ENCODE measurements at regions not wholly inside any gene's neighbourhood (a gene's known extent, or its start where the extent isn't known, plus 50 kb on each side); places are given as distances from the start of the nearest gene placed in this dataset.
"Not testable (repeated sequence)": the region's sequence is repeated elsewhere in the genome, so short reads cannot be mapped to it uniquely, and the experiment has no call there.

GRCh38 chr3:103787879-103788278, 1353.1 kb downstream of the ZPLD1 start:
- no peak for DNase-seq (ENCODE audit: low read depth)

DNA sequence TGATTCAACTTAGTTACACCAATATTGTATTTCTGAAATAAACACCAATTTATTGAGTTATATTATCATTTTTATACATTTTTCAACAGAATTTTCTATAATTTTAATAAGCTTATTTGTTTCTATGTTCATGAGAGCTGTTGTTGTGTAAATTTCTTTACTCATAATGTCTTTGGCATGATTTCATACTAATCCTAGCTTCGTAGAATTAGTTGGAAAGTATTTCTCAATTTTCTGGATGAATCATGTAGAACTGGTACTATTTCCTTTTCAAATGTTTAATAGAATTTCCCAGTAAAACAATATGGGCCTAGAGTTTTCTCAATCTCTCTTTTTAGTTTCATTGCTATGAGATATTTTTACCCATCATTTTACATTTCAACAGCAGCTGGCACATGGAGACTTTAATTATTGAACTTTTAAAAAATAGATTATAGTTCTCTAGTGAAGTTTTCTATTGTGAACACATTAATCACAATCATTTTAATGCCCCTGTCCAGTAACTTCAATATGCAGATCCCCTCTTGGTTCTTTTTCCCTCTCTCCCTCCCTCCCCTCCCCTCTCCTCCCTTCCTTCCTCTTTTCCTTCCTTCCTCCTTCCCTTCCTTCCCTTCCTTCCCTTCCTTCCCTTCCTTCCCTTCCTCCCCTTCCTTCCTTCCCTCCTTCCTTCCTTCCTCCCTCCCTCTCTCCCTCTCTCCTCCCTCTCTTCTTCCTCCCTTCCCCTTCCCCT, 1357.1 kb downstream of the ZPLD1 start:
- peak; percentile 19 for DNase-seq (ENCODE audit: low read depth)

DNA sequence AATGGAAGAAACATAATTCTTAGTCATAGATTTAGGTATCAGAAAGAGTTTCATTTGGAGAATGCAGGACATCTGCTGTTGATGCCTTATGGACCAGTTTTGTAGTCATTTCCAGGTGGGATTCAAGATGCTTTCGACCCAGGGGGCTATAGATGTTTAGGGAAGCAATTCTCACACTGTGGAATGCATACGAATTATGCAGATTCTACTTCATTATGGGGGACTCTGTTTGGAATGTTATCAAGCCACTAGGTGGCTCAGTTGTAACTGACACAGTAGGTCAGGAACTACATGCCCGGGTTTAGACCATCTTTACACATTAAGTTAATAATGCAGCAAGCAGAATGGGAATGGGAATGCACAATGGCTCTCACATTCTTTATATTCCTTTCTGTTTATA, 1359.8 kb downstream of the ZPLD1 start:
- peak; percentile 34 for DNase-seq (ENCODE audit: low read depth)

- no peak for DNase-seq (ENCODE audit: low read depth)
Measured at GRCh38 chr3:103796068-103796467, 1361.3 kb downstream of the ZPLD1 start.

- peak; percentile 6 for DNase-seq (ENCODE audit: low read depth)
Measured at GRCh38 chr3:103803787-103804186, 1369.0 kb downstream of the ZPLD1 start.

GRCh38 chr3:103810167-103810566, 1375.4 kb downstream of the ZPLD1 start:
- DNase-seq (ENCODE audit: low read depth): no peak

GRCh38 chr3:103813955-103814354, 1379.1 kb downstream of the ZPLD1 start:
- DNase-seq (ENCODE audit: low read depth): no peak

DNA sequence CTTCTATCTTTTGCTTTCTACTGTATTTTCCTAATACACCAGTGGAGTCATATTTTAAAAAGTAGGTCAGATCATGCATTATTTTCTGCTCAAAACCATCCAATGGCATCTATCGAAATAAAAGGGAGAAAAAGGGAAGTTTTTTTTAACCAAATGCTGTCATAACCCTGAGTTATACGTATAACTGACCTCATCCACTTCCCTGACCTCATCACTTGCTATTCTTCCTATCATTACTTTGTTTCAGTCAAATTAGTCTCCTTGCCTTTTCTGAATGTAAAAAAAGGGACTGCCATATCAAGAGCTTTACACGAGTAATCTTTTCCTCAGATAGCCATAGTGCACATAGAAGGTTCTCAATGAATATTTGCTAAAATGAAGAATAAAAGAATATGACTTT, 1383.6 kb downstream of the ZPLD1 start:
- no peak for DNase-seq (ENCODE audit: low read depth)

GRCh38 chr3:103818800-103819199, 1384.0 kb downstream of the ZPLD1 start:
- no peak for DNase-seq (ENCODE audit: low read depth)

GRCh38 chr3:103825586-103825985, 1390.8 kb downstream of the ZPLD1 start:
- no peak for DNase-seq (ENCODE audit: low read depth)

DNA sequence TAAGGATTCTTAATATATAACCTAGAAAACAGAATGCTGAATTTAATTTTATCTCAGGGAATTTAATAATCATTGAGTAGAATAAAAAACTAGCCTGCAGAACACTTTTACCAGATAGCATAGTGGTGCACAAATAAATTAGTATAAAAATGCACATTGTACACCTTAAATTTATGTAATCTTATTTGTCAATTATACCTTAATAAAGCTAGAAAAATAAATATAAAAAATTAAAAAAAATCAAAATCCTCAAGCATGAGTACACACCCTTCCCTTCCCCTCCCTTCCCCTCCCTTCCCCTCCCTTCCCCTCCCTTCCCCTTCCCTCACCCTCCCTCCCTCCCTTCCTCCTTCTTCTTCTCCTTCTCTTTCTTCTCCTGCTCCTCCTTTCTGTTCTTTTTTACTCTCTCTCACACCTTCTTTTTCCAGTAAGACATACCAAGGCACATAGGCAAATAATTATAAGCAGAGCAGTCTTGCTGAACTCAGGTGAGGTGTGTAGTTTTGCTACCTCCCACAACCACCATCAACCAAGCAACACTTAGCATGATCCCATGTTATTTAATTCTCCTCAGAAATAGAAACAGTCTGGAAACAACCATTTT, 1395.0 kb downstream of the ZPLD1 start:
- DNase-seq (ENCODE audit: low read depth): no peak

DNA sequence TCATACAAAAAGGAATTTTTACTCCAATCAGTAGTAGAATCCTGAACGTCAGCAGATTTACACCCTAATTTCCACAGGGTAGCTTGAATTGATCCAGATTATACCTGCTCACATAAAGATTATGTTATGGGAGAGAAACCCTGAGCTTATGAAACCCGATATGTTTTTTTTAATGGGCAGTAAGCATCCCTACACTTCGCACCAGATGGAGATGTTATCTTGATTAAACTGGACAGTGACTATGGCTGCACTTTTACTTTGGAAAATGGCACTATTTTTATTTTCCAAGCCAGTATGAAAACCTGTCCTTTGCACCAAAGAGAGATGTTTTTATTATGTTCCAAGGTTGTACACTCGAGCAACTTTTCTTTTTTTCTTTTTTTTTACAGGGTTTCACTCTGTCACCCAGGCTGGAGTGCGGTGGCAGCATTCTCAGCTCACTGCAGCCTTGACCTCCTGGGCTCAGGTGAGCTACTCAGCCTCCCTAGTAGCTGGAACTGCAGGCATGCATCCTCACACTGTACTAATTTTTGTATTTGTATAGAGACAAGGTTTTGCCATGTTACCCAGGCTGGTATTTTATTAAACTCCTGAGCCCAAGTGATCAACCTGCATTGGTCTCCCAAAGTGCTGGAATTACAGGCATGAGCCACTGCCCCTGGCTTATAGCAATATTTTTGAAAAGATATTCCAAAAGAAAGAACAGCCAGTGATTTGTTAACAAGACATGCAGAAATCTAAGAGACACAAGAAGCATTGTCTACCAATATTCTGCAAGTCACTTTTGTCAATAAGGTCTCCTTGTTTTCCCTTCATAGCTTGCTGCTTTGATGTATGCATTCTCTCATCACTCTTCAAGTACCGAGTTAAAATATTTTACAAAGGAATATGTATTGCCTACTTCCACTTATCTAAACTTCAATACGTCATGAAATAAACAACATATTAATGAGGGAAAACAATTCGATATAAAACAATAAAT, 1412.6 kb downstream of the ZPLD1 start:
- DNase-seq (ENCODE audit: low read depth): no peak

DNA sequence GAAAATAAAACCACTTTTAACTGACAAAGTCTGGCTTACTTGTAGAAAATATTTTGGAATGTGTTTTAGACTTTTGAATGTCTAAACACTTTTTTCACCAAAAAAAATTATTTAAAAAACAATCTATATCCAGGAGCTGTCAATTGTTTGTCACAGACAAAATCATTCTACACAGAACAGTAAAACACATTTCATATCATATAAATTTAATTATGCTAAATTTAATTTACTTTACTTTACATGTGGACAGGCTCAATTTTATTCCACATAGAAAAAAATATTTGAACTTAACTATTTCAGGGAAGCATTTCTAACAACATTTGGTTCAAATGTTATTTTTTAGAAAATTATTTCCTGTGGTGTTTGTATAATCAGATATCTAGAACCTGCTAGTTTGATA, 1417.0 kb downstream of the ZPLD1 start:
- no peak for DNase-seq (ENCODE audit: low read depth)

GRCh38 chr3:103862415-103862814, 1427.6 kb downstream of the ZPLD1 start:
- no peak for DNase-seq (ENCODE audit: low read depth)

GRCh38 chr3:103863381-103863780, 1428.6 kb downstream of the ZPLD1 start:
- DNase-seq (ENCODE audit: low read depth): no peak

- no peak for DNase-seq (ENCODE audit: low read depth)
Measured at GRCh38 chr3:103866113-103866512, 1431.3 kb downstream of the ZPLD1 start.

DNA sequence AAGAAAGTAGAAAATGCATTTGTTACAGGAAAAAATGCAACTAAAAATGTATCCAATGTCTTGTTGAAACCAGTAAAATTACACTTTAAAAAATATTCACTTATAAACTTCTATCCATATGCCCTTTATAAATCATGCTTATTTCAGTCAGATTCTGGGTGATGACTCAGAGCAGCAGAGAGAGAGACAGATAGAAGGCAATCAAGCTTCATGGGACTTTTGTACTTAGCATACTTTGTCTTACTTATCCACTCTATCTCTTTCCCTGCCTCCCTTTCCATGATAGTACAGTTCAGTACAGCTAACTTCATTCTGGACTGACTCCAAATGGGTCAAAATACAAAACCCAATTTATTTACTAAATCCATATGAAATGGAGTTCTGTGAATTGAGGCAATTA, 1438.2 kb downstream of the ZPLD1 start:
- no peak for DNase-seq (ENCODE audit: low read depth)

- peak; percentile 25 for DNase-seq (ENCODE audit: low read depth)
Measured at GRCh38 chr3:103873897-103874545, 1439.2 kb downstream of the ZPLD1 start.

- not testable (repeated sequence) for DNase-seq (ENCODE audit: low read depth)
Measured at GRCh38 chr3:103881809-103882208, 1447.0 kb downstream of the ZPLD1 start.

DNA sequence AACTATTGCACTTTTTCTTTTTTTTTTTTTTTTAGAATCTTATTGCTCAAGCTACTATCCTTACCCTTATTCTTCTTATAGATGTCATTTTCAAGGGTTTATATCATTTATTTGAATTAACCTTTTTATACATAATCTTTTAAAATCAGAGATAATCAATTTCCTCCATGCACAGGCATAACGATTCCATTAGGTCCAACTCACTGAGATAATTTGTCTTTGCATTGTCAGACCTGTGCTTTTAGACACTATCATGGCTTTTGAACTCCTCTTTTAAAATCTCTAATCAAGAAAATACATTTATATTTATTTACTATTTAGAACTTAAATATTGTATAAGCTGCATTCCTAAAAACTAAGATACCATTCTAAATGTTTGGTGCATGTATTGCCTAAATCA, 1454.9 kb downstream of the ZPLD1 start:
- DNase-seq (ENCODE audit: low read depth): no peak

DNA sequence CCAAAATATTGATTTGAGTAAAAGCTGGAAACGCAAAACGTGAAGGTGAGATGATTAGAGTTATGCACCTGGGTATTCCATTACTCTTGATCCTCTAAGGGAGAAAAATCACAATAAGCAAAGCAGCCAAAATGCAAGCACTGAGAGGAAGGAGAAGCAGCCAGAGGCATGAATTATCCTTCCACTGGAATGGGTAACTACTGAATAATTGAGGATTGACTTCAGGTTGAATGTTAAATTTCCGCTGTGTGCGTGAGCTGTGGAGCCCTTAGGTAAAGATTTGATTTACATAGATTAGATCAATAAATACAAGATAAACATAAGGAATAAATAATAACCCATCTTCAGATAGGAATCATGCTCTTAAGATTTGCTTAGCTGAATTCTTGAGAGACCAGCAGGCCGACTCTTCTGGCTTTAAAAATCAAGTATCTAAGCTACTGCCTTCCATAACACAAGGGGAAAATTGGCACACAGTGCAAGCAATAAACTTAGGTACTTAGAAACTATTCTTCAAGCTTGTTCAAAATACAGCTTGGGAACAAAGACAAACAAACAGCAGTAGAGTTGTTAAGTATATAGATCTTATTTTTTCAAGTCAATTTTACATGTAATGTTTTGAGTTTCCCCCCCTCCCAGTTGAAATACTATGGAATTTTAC, 1459.5 kb downstream of the ZPLD1 start:
- DNase-seq (ENCODE audit: low read depth): no peak

- DNase-seq (ENCODE audit: low read depth): no peak
Measured at GRCh38 chr3:103899328-103899727, 1464.5 kb downstream of the ZPLD1 start.

All from ELR (cell line).